HUES6 (cell line): ENCODE measurements at regions not wholly inside any gene's neighbourhood (a gene's known extent, or its start where the extent isn't known, plus 50 kb on each side); places are given as distances from the start of the nearest gene placed in this dataset.

Experiments used
- H3K27ac ChIP-seq: 2 replicates; pipeline ENCODE4 v1.7.0; 2013; ENCODE audit warnings: low read depth, mild to moderate bottlenecking, low read length, inconsistent platforms
- H3K27me3 ChIP-seq: 2 replicates; pipeline ENCODE4 v1.6.1; 2013; ENCODE audit warnings: low read length; ENCODE audit not compliant: control insufficient read depth, insufficient read depth
- H3K36me3 ChIP-seq: 2 replicates; pipeline ENCODE4 v1.6.1; 2013; ENCODE audit warnings: low read length; ENCODE audit not compliant: control insufficient read depth, insufficient read depth
- H3K4me1 ChIP-seq: 2 replicates; pipeline ENCODE4 v1.6.1; 2013; ENCODE audit warnings: low read length; ENCODE audit not compliant: control insufficient read depth, insufficient read depth
- H3K4me3 ChIP-seq: 2 replicates; pipeline ENCODE4 v1.5.1; 2013; ENCODE audit warnings: low read depth, low read length
- H3K9ac ChIP-seq: one replicate; pipeline ENCODE4 v1.6.1; 2013; ENCODE audit warnings: mild to moderate bottlenecking, low read length
- H3K9me3 ChIP-seq: 2 replicates; pipeline ENCODE4 v1.6.1; 2013; ENCODE audit warnings: low read depth, low read length; ENCODE audit not compliant: control insufficient read depth, insufficient read depth

GRCh38 chr5:114018186-114018585 lies 343.7 kb upstream of the KCNN2 start:
- H3K9me3 ChIP-seq = no peaks in the 10 kb centered on the region
- H3K4me3 ChIP-seq = no peak overlapping the region
- H3K27ac ChIP-seq = no peak overlapping the region
- H3K4me1 ChIP-seq = no peaks in the 10 kb centered on the region
- no peak overlapping the region for H3K9ac ChIP-seq
- no peaks in the 10 kb centered on the region for H3K27me3 ChIP-seq
- no peaks in the 10 kb centered on the region for H3K36me3 ChIP-seq

- H3K36me3 ChIP-seq = no peaks in the 10 kb centered on the region
- H3K9ac ChIP-seq = no peak overlapping the region
These were observed 323.1 kb upstream of the KCNN2 start for GRCh38 chr5:114038756-114039155.

GRCh38 chr5:114050087-114050486 lies 311.8 kb upstream of the KCNN2 start:
- H3K4me3 ChIP-seq = no peak overlapping the region
- no peaks in the 10 kb centered on the region for H3K9me3 ChIP-seq
- H3K9ac ChIP-seq = no peak overlapping the region
- peaks cover 13% of the 10 kb centered on the region; the same call in 1 of the 2 replicates for H3K4me1 ChIP-seq
- H3K36me3 ChIP-seq = no peaks in the 10 kb centered on the region
- peaks cover 18% of the 10 kb centered on the region for H3K27me3 ChIP-seq
- no peak overlapping the region for H3K27ac ChIP-seq

More at GRCh38 chr5:114038756-114039155, 323.1 kb upstream of the KCNN2 start:
- no peak overlapping the region for H3K4me3 ChIP-seq
- H3K27ac ChIP-seq = no peak overlapping the region
- peaks cover 4% of the 10 kb centered on the region; the same call in 1 of the 2 replicates for H3K9me3 ChIP-seq
- no peaks in the 10 kb centered on the region for H3K27me3 ChIP-seq
- H3K4me1 ChIP-seq = no peaks in the 10 kb centered on the region

GRCh38 chr5:114053372-114053771 lies 308.5 kb upstream of the KCNN2 start:
- Histone ChIP-seq H3K36me3 (no peaks in the 10 kb centered on the region), H3K27ac (no peak overlapping the region), H3K4me1 (peaks cover 16% of the 10 kb centered on the region; the same call in 1 of the 2 replicates), H3K9ac (no peak overlapping the region), H3K4me3 (no peak overlapping the region), H3K9me3 (no peaks in the 10 kb centered on the region), H3K27me3 (peaks cover 45% of the 10 kb centered on the region)

GRCh38 chr5:114054594-114054993 lies 307.3 kb upstream of the KCNN2 start:
- H3K4me1 ChIP-seq = peaks cover 16% of the 10 kb centered on the region; the same call in 1 of the 2 replicates
- no peak overlapping the region for H3K9ac ChIP-seq
- H3K27ac ChIP-seq = no peak overlapping the region
- H3K4me3 ChIP-seq = peak overlapping the region; percentile 75
- peaks cover 45% of the 10 kb centered on the region for H3K27me3 ChIP-seq
- no peaks in the 10 kb centered on the region for H3K36me3 ChIP-seq
- H3K9me3 ChIP-seq = no peaks in the 10 kb centered on the region

GRCh38 chr5:114055318-114056184 lies 306.3 kb upstream of the KCNN2 start:
- no peaks in the 10 kb centered on the region for H3K36me3 ChIP-seq
- H3K9ac ChIP-seq = peak overlapping the region; percentile 48
- no peak overlapping the region for H3K27ac ChIP-seq
- peak overlapping the region; percentile 75 for H3K4me3 ChIP-seq
- peaks cover 16% of the 10 kb centered on the region; the same call in 1 of the 2 replicates for H3K4me1 ChIP-seq
- H3K27me3 ChIP-seq = peaks cover 45% of the 10 kb centered on the region
- no peaks in the 10 kb centered on the region for H3K9me3 ChIP-seq

- Histone ChIP-seq H3K9ac (peak overlapping the region; percentile 48), H3K36me3 (no peaks in the 10 kb centered on the region), H3K9me3 (no peaks in the 10 kb centered on the region), H3K27ac (no peak overlapping the region), H3K4me3 (peak overlapping the region; percentile 75), H3K4me1 (peaks cover 16% of the 10 kb centered on the region; the same call in 1 of the 2 replicates), H3K27me3 (peaks cover 45% of the 10 kb centered on the region)
These were observed 305.7 kb upstream of the KCNN2 start for GRCh38 chr5:114056185-114056538.

GRCh38 chr5:114060866-114061265 lies 301.0 kb upstream of the KCNN2 start:
- peaks cover 12% of the 10 kb centered on the region for H3K4me1 ChIP-seq
- H3K4me3 ChIP-seq = no peak overlapping the region
- no peaks in the 10 kb centered on the region for H3K36me3 ChIP-seq
- no peaks in the 10 kb centered on the region for H3K9me3 ChIP-seq
- no peak overlapping the region for H3K9ac ChIP-seq
- peaks cover 20% of the 10 kb centered on the region for H3K27me3 ChIP-seq
- no peak overlapping the region for H3K27ac ChIP-seq

GRCh38 chr5:114062932-114063867 lies 298.7 kb upstream of the KCNN2 start:
- H3K27ac ChIP-seq = no peak overlapping the region
- no peaks in the 10 kb centered on the region for H3K36me3 ChIP-seq
- no peak overlapping the region for H3K4me3 ChIP-seq
- H3K27me3 ChIP-seq = no peaks in the 10 kb centered on the region
- no peak overlapping the region for H3K9ac ChIP-seq
- H3K9me3 ChIP-seq = no peaks in the 10 kb centered on the region
- H3K4me1 ChIP-seq = peaks cover 9% of the 10 kb centered on the region

GRCh38 chr5:114065912-114066311 lies 296.0 kb upstream of the KCNN2 start:
- Histone ChIP-seq H3K36me3 (no peaks in the 10 kb centered on the region), H3K4me1 (peaks cover 21% of the 10 kb centered on the region), H3K4me3 (no peak overlapping the region), H3K27me3 (no peaks in the 10 kb centered on the region), H3K9me3 (no peaks in the 10 kb centered on the region), H3K9ac (no peak overlapping the region), H3K27ac (no peak overlapping the region)
